WTC11 (cell line): ENCODE measurements at regions not wholly inside any gene's neighbourhood (a gene's known extent, or its start where the extent isn't known, plus 50 kb on each side); places are given as distances from the start of the nearest gene placed in this dataset.

ENCODE experiments used
- EMX1 ChIP-seq: fragments of 250-450 bp; sonication (Bioruptor Pico); IDR thresholded peaks from 2 replicates; pipeline ENCODE4 v1.8.0; 2021; ENCODE audit warnings: mild to moderate bottlenecking
- FOXK1 ChIP-seq: sonication (generic); formaldehyde crosslinking; IDR thresholded peaks from 2 replicates; pipeline ENCODE4 v1.8.0; 2022; ENCODE audit warnings: mild to moderate bottlenecking, moderate library complexity, missing genetic modification reagents
- JUN ChIP-seq: sonication (generic); formaldehyde crosslinking; IDR thresholded peaks from 2 replicates; pipeline ENCODE4 v1.8.0; 2023; ENCODE audit warnings: mild to moderate bottlenecking, missing genetic modification reagents
- MYBL2 ChIP-seq: sonication (generic); formaldehyde crosslinking; IDR thresholded peaks from 2 replicates; pipeline ENCODE4 v1.8.1; 2023; ENCODE audit warnings: mild to moderate bottlenecking, moderate library complexity, missing genetic modification reagents
- NFATC4 ChIP-seq: fragments of 250-450 bp; sonication (Bioruptor Pico); IDR thresholded peaks from 2 replicates; pipeline ENCODE4 v1.9.0; 2021; ENCODE audit warnings: mild to moderate bottlenecking
- TF ChIP-seq, protein P1 (sequence below): sonication (generic); formaldehyde crosslinking; conservative IDR thresholded peaks from 2 replicates; pipeline ENCODE4 v1.8.1; 2022; ENCODE audit warnings: mild to moderate bottlenecking, missing genetic modification reagents
- TF ChIP-seq, protein P2 (sequence below): fragments of 200-600 bp; IDR thresholded peaks from 2 replicates; pipeline ENCODE4 v1.8.0; 2022; ENCODE audit warnings: antibody characterized with exemption

DNA sequence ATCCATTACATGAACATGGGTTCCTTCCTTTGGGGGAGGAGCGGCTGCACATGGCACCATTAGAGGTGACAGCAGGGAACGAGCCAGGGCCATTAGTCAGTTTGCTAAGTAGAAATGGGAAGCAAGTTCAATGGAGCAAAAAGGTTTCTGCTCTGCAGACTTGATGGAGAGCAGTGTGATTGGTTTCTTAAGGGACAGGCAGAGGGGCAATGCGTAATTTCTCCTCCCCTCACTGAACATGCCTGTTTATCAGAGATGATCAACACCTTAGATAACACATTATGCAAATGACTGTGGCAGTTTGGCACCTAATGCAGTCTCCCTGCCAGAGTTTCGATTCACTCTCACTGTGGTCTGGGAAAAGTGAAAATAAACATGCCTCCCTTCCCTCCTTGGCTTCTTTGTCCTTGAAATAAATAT lies 414.5 kb downstream of the STK39 start:
- TF ChIP-seq, protein P1, sequence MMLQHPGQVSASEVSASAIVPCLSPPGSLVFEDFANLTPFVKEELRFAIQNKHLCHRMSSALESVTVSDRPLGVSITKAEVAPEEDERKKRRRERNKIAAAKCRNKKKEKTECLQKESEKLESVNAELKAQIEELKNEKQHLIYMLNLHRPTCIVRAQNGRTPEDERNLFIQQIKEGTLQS (CRISPR knock-in tag) = no peak
- TF ChIP-seq NFATC4 (CRISPR knock-in tag) = no peak
- TF ChIP-seq, protein P2, sequence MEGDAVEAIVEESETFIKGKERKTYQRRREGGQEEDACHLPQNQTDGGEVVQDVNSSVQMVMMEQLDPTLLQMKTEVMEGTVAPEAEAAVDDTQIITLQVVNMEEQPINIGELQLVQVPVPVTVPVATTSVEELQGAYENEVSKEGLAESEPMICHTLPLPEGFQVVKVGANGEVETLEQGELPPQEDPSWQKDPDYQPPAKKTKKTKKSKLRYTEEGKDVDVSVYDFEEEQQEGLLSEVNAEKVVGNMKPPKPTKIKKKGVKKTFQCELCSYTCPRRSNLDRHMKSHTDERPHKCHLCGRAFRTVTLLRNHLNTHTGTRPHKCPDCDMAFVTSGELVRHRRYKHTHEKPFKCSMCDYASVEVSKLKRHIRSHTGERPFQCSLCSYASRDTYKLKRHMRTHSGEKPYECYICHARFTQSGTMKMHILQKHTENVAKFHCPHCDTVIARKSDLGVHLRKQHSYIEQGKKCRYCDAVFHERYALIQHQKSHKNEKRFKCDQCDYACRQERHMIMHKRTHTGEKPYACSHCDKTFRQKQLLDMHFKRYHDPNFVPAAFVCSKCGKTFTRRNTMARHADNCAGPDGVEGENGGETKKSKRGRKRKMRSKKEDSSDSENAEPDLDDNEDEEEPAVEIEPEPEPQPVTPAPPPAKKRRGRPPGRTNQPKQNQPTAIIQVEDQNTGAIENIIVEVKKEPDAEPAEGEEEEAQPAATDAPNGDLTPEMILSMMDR = no peak
- no peak for TF ChIP-seq JUN (CRISPR knock-in tag)
- no peak for TF ChIP-seq EMX1 (CRISPR knock-in tag)
- TF ChIP-seq MYBL2 = no peak
- TF ChIP-seq FOXK1 = no peak
